Activated CD4-positive, alpha-beta T cell treated with anti-CD3 and anti-CD28 coated beads, Interleukin-2, amount 50 U/mL, for 1 hour (primary cell): ENCODE measurements at regions not wholly inside any gene's neighbourhood (a gene's known extent, or its start where the extent isn't known, plus 50 kb on each side); places are given as distances from the start of the nearest gene placed in this dataset.

Experiments
- DNase-seq: peaks from one replicate; pipeline ENCODE4 v3.0.0-alpha.2; 2020

DNA sequence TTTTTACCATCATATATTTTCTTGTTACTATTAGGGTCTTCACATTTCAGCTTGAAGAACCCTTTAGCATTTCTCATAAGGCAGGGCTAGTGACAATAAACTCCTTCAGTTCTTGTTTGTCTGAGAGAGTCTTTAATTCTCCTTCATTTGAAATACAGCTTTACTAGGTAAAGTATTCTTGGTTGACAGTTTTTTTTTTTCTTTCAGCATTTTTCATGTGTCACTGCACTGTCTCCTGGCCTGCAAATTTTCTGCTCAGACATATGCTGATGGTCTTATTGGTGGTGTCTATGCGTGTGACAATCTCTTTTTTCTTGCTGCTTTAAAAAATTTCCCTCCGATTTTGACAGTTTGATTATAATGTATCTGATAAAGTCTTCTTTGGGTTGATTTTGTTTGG lies 399.9 kb downstream of the SH3GL2 start:
- no peak for DNase-seq

- no peak for DNase-seq
Observed at GRCh38 chr9:17986595-17986994, 407.7 kb downstream of the SH3GL2 start.

GRCh38 chr9:17987189-17987588 lies 408.3 kb downstream of the SH3GL2 start:
- no peak for DNase-seq

DNA sequence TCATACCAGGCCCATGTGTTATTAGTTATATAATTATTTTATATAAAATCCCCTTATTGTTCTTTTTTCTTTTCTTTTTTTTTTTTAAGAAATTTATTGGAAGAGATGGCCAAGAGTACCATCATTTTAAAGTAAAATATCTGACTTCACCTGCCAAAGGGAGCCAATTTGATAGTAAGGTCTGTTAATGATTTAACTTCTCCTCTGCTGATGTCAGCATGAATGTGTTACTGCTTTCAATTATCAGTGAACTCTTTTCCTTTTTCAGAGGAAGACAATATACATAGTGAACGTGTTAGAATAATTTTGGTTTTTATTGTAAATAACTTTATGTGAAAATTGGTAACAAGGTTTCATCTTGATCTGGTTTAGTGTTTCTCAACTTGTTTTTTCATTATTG lies 409.6 kb downstream of the SH3GL2 start:
- DNase-seq, result no peak

GRCh38 chr9:17990602-17991001 lies 411.7 kb downstream of the SH3GL2 start:
- DNase-seq, result no peak

GRCh38 chr9:17993024-17993423 lies 414.2 kb downstream of the SH3GL2 start:
- DNase-seq, result no peak

DNA sequence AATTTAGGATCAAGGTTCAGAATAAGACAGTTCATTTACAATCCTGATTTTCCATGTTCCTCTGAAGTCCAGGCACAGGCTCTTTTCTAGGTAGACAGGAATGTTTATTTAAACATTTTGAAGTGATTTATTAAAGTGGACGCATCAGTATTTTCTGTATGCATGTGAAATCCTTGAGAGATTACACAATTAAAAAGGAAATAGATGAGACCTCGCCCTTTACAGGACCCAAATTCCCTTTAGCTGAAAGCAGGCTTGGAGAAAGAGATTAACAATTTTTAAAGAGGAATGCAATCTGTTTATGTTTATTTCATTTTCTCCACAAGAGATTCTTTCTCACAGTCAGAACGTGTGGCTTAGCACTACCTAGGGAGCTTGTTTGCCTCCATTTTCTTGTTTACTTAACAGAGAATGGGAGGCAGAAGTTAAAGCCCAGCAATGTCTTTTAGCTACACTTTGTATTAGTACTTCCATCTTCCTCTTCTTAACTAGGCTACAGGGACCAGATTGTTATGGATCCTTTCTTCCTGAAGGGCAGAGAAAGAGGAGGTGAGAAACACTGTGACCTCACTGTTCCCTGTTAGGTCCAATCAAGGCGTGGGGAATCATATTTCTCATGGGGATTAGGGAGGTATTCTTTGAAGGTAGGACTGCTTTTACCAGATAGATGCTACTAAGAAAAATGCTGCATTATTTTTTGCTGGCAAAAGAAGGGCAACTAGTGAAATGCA lies 416.0 kb downstream of the SH3GL2 start:
- no peak for DNase-seq

DNA sequence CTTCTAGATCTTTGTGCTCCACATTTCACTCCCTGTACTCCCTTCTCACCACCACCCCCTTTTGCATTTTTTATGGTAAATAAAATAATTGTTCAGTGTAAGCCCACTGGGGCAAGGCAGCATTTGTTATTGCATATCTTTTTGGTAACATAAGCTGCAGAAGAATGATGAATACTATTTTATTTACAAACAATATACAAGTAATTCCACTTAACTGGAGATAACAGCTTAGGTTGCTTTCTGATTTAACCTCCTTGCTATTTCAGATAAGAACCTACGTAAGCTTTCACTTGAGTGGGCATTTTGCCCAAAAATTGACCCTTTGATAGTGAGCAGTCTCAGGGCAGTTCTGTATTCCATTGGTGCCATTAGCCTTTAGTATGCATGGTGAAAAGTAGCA lies 417.9 kb downstream of the SH3GL2 start:
- no peak for DNase-seq

DNA sequence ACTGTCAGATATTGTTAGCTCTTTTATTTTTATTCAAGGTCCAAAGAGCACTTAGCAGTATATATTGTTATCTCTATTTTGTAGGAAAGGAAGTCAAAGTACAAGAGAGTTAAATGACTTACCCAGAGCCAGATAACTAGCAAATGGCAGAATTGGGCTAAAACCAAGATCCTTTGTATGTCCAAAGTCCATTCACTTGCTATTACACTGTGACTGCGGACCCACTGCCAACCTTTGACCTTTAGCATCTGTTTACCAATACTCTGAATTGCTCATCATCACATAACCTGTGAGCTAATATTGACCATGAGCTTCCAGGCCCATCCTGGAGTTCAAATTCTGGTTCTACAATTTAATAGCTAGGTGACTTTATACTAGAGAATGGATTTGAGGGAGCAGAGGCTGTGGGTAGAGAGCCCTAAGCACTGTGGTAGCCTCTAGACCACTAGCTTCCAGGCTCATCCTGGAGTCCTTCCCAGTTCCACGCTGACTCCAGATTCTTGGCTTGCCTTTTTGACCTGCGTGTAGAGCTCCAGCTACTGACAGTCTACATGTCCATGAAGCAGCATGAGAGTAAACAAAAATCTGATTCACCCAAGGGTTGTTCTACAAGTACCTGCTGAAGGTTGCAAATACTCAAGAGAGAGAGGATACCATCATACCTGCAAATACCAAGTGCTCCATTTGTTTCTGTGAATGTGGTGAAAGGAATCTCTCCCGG lies 424.0 kb downstream of the SH3GL2 start:
- no peak for DNase-seq

DNA sequence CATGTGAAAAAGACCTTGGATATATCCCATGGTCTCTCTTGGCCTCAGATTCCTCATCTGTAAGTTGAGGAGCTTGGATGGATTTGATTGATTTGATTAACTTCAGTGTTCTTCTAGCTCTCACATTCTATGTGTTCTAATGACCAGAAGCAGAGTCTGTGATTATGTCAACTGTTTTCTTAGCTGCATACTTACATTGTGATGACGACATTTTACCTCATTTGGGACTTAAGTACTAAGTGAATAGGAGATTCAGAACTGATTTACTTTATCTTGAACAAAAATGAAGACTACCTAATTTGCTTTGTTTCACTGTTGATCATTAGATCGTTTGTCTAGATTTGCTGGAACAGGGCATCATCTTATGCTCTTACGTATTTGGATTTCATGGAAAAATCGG lies 427.7 kb downstream of the SH3GL2 start:
- no peak for DNase-seq

DNA sequence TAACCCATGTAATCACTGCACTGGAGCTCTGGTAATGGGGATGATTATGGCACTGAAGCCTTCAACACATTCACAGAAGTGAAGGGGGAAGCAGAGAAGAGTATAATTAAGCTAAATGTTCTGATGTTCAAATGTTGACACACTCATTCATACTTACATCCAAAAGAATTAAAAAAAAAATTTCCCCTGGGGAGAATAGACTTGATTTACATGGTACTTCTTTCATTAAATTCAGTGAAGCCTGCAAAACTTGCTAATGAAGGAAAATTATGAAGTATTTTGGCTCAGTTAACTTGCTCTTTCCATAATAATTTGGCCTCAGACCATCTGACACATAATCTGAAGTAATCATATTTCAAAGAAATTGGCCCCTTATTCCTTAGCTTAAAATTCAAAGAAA lies 428.8 kb downstream of the SH3GL2 start:
- no peak for DNase-seq

DNA sequence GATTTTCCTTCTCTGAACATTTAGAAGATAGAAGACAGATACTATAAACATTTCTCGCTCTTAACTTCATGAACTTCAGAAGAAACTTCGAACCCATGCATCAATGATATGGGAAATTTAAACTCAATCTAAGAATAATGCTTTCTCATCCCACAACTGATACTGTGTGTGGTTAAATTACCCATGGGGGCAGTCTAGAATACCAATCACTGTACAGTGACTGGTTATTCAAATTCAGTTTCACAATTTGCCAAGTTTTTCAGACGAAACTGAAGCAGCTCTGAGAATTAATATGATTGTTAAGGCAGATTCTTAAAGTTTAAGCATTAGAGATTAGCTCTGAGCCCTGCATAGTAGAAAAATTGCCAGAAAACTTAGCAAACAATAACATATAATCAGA lies 431.0 kb downstream of the SH3GL2 start:
- DNase-seq, result no peak

DNA sequence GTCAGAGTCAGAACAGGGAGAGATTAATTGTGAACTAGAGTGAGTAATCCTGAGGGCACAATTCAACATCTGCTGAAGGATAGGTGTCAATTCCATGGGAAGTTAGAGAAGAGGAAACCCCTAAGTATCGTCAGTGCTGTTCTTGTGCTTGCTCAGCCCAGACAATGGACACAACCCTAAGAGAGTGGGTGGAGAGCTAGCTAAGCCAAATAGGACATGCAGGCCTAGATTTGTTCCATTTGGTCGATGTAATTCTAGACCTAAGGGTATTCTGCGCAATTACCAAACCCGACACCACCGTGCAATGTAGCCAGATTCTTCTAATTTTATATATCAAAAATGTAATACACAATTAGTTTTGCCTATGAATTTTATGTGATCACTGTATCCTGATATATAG lies 431.6 kb downstream of the SH3GL2 start:
- DNase-seq, result no peak

GRCh38 chr9:18012170-18012569 lies 433.3 kb downstream of the SH3GL2 start:
- no peak for DNase-seq

DNA sequence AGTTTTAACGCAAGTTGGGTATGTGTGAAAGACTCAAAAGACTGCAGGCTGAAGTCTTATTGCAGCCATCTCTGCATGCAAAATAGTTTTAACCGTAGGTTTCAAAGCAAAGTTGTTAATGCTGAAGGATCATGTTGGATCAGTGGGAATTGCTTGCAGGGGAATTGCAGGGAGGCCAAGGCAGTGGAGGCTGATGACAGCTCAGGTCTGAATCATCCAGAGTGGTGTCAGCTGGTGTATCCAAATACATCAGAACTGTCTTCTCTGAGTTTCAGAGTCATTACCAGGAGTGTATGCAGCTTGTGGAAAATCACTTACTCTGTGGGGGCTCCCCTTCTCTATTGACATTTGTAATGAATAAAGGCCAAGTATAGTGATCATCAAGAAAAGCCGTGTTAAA lies 435.7 kb downstream of the SH3GL2 start:
- no peak for DNase-seq

DNA sequence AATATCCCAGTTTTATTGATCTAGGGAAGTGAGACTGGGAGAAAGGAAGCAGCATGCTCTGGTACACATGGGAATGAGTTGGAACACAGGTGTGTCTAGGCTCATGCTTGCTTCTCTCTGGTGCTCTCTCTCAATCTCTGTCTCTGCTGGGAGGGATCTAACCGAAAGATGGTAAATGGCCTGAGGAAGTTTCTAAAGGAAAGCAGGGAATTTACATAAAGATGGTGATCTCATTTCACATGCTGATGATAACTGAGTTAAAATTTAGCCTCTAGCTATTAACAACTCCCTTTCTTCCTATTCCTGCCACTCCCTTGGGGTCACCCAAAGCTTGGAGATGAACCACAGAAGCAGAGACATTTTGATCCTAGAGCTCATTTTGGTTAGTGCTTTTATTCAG lies 436.2 kb downstream of the SH3GL2 start:
- DNase-seq, result no peak

GRCh38 chr9:18017136-18017535 lies 438.3 kb downstream of the SH3GL2 start:
- no peak for DNase-seq

GRCh38 chr9:18018221-18018620 lies 439.4 kb downstream of the SH3GL2 start:
- DNase-seq, result no peak

GRCh38 chr9:18018661-18019060 lies 439.8 kb downstream of the SH3GL2 start:
- no peak for DNase-seq

DNA sequence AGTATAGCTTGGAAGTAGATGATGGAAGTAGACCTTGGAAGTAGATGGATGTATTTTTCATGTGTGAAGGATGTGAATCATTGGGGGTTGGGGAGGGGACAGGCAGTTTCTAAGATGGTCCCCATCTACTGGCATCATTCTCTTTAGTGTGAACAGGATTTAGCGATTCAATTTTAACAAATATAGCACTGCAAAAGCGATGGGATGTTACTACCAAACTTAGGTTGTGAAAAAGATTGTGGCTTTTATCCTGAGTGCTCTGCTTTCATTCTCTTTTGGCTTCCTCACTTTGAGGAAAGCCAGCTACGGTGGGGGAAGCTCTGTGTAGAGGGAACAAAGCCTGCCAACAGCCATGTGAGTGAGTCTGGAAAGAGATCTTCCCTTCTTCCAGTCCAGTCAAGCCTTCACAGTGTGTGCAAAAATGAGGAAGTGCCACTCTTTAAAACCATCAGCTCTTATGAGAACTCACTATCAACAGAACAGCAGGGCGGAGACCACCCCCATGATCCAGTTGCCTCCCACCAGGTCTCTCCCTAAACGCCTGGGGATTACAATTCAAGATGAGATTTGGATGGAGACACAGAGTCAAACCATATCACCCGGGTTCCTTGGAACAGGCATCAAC lies 441.4 kb downstream of the SH3GL2 start:
- no peak for DNase-seq

DNA sequence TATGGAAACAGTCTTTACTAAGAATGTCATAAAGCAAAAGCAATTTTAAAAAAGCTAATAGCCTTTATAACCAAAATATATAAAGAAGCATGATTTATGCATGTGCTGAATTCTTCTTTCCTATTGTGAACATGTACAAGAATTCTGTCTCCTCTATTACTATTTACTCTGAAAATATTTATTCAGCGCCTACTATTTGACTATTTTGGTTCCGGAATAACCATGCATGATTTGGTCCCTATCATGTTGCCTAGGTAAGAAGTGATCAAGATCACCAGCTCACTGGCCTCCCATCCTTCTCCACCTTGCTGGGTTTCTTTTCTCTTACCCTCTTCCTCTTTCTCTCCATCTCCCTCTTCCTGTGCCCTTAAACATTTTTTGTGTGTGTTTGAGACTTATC lies 443.8 kb downstream of the SH3GL2 start:
- no peak for DNase-seq

- no peak for DNase-seq
Observed at GRCh38 chr9:18023332-18023731, 444.5 kb downstream of the SH3GL2 start.

DNA sequence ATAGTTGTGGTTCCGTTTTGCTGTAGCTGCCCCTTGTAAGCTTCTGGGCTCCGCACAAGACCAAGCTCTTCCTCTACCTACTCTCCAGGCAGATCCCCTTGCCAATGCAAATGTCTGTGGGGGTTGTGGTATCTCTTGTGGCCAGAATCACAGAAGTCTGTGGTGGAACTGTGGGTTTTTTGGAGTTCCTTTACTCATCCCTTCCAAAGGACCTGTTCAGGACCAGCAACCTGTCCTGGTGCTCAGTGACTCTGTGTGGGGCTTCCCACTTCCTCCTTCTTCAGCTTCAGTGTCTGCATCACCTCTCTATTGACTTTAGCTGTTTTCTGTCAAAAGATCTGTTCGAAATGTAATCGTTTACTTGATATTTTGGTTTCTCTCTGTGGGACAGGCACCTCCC lies 441.3 kb upstream of the ADAMTSL1 start:
- DNase-seq, result no peak

- no peak for DNase-seq
Observed at GRCh38 chr9:18036422-18037187, 437.3 kb upstream of the ADAMTSL1 start.
